ENCODE measurements at regions not wholly inside any gene's neighbourhood (a gene's known extent, or its start where the extent isn't known, plus 50 kb on each side); places are given as distances from the start of the nearest gene placed in this dataset.

DNA sequence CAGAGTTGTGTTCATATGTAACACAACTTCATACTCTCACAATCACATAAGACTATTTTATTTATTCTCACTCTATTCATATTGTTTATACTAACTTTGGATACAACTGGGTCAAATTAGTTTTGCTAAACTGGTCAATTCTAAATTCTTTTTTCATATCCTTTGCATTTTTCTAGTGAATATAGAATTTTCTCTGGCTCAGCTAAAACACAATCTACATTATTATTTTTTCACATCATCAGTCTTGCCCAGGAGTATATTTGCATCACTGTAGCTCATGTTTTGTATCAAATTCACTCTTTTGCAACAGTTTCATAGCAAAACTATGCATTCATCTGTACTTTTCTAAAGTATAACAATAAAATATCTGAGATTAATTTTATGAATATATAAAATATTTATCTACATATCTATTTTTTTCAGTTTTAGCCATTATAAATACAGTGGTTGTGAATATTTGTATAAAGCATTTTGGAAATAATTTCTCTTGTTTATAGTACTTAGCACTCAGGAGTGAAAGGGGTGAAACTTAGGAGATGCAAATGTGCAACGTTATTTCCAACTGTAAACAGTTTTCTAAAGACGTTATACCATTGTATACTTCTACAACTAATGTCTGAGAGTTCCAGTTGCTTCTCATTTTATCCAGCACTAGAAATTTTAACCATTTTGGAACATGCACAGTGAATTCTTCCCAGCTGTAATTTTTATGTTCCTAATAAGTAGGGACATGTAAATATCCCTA, 854.6 kb downstream of the CBLN2 start:
- DNase-seq, result no peak

DNA sequence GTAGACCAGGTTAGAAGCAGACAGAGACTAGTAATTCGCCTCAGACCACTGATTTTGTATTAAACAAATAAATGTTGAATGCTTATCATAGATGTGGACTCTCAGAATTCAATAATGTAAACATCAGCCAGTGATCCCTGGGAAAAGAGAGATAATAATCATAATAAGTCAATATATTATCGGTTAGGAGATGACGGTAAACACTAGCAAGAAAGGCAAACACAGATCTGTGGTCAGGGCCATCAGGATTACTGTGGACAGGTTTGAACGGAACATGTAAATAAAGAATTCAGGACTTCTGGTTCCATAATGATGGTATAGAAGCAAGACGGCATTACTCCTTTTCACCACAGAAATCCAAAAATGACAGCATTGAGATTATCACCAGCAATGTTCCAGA, 861.6 kb downstream of the CBLN2 start:
- DNase-seq, result no peak

DNA sequence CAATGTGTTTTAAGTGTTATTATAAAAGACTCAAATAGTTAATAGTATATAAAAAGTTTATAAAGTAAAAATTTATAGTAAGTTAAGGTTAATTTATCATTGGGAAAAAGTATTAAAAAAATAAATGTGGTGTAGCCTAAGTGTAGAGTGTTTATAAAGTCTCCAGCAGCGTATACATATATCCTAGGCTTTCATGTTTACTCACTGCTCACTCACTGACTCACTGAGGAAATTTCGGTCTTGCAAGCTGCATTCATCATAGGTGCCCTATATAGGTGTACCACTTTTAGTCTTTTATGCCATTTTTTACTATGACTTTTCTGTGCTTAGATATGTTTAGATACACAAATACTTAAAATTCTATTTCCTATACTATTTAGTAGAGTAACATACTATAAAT, 866.0 kb downstream of the CBLN2 start:
- no peak for DNase-seq

DNA sequence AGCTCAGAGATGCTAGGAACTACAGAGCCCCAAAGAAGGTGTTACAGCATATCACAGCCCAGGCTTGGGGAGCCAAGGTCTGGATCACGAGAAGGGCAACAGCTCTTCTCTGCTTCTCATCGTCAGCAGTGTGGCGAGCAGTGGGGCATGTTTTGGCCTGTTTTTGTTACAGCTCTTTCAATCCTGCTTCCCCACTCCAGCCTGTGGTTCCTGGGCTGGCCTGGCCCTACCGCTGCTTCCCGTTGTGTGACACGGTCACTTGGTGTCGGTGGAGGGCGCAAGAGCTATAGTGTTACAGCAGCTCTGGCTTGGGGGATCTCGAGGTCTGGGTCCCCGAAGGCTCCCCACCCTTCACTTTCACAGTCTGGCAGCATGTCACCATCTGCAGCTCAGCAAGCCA, 870.2 kb downstream of the CBLN2 start:
- DNase-seq, result no peak

DNA sequence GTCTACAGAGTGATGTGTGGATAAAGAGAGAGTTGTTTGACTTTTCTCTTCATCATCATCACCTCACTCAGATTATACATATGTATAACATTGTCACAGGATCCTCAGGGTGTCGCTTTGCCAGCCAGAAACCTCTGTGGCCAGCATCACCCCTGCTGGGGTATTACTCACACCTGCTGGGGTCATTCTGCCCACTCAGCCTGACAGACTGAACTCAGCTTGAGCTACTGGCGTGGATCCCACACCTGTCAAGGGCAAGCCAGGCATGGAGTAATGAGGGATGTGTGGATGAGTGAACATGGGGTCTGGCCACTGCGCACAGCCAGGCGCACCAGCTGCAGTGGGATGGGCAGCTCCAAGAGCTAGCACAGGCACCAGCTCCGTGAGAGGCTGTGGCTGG, 870.6 kb downstream of the CBLN2 start:
- no peak for DNase-seq

DNA sequence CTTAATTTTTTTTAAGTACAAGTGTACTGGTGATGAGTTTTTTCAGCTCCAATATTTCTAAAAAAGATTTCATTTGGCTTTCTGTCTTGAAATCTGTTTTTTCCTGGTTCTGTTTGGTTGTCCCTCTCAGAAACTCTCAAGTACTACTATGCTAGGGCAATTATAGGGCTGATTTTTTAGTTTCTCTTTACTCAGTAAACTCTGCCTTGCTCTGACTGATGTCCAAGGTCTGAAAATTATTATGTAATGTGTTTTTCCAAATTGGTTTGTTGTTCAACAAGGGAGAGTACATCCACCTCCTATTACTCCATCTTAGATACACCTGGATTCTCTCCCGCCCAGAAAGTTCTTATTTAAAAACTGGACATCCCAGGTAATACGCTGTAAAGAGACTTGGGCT, 877.7 kb downstream of the CBLN2 start:
- no peak for DNase-seq

DNA sequence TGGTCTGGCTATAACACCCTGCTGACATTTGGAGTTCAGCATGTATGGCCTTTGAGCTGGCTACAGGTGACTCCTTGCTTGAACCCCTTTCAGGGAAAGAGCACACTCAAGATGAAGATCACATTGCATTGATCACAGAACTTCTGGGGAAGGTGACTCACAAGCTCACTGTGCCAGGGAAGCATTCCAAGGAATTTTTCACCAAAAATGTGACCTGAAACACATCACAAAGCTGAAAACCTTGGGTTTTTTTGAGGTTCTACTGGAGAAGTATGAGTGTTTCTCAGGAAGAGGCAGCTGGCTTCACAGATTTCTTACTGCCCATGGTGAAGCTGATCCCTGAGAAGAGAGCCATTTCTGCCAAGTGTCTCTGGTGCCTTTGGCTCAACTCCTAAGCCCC, 879.0 kb downstream of the CBLN2 start:
- DNase-seq, result no peak

DNA sequence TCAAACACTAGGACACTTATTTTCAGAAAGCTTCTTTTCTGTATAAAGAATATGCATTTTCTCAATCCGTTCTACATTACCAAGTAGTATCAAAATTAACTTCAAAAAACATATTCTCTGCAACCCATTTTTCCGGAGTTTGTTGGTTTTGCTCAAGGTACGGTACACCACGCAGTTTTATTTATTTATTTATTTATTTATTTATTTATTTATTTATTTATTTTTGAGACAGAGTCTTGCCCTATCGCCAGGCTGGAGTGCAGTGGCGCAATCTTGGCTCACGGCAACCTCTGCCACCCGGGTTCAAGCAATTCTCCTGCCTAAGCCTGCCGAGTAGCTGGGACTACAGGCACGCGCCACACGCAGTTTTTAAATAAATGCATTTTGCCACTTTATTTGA, 900.3 kb downstream of the CBLN2 start:
- no peak for DNase-seq

DNA sequence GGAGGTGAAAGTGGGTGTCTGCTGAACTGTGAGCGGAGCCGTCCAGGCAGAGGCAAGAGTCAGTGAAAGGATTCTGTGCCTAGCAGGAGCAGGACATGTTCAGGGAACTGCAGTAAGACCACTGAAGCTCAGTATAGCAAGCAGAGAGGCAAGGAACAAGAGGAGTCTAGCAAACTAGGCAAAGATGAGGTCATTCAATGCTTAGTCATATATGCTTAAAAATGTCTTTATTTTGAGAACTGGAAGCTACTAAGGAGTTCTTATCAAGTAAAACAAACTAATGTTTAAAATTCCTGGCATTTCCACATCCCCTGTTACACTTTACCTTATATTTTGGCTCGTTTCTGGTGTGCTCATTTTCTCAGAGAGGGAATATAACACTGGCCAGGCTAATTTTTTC, 913.4 kb downstream of the CBLN2 start:
- DNase-seq, result no peak

DNA sequence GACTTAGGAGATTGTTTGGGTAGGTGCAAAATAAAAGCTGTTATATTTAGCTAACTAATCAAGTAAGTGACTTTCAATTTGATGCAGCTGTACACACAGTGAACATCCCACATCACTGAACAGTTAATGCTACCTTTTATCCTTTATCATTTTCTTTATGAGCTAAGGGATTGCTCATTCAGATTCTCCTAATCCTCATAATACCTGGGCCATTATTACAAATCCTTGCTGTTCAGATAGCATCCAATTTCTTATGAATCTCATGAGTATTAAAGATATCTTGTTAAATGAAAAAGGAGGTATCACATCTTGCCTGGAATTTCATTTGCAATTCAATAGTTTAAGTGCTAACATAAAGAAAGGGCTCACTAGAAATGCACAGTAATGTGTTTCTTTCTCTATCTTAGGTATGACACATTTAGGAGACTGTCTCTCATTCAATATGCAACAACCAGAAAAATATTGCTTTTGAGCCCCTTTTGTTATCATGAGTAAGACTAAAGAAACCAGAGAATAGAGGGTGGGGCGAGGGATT, 918.5 kb downstream of the CBLN2 start:
- DNase-seq, result no peak

DNA sequence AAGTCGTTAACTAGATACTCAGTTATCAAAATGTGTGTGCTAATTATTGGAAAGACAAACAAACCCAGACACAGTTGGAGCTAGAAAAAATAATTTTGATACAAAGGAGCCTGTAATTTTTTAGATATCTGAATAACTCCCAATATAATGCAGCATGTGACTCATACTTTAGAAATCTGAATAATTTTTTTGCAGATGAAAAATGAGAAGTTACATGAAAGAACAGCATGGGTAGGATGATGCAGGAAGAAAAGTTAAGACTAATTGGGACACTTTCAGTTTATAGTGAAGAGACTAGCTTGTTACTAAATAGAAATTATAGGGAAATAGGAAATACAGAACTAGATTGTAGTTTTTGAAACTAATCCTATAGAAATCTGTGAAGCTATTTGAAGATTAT, 945.8 kb downstream of the CBLN2 start:
- DNase-seq, result no peak

DNA sequence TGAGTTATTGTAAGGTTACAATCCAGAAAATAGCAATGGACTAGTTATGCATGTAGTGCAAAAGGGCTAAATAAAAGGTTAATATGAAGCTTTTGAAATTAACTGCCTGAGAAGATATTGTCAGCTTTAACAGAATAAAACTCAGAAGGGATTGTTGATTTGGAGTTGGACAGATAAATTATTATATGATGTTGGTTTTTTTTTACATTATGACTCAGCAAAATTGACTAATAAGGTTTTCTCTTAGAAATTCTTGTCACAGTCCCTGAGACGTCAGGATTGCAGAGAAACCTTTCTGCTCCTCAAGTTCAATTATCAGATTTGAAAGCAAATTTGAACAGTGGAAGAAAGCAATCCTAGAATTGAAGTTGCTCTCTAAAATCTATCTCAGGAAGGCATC, 946.9 kb downstream of the CBLN2 start:
- DNase-seq, result no peak

DNA sequence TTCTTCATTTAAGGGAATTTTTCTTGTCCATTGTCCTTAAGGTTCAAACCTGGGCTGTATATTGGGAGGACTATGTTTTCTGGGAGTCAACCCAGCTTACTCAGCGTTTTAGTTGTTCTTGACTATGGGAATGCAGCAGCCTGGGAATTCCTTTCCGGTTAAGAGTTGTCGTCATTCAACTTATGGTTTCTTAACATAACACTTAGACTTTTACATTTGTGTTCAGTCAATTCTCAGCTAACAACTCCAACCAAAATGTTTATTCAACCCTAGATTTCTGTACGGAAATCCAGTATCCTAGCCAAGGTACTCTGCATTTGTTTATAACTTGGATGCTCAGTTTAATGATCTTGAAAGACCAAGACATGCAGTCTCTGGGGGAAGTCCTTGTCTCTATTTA, 960.9 kb downstream of the CBLN2 start:
- no peak for DNase-seq

DNA sequence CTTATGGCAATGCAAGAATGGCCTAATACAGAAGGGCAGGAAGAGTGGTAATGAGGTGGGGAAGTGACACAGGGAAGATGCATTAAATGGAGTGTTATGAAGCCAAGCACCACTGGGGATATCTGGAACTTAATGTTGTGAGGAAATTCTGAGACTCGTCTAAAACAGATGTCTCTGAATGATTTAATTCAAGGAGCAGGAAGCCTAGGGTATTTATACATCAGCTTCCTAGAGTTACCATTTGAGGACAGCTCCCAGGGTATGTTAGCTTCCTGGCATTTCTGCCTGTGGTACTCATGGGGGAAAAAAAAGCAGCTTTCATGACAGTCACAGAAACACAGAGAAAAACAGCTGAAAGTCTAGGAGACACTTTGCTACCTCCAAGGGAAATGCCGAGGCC, 989.5 kb downstream of the CBLN2 start:
- no peak for DNase-seq

DNA sequence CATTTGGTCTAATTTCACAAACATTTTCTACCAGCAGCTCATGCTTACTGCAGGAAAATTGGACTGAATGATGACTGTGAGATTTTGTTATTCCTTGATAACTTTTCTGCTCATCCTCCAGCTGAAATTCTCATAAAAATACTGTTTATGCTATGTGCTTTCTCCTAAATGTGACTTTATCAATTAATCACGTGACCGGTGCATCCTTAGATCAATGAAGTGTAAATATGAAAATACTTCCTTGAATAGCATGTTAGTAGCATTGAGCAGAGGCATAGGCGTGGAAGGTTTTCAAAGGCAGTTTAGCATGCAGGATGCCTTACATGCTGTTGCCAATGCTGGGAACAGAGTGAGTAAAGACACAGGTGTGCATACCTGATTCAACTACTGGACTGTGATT, 1002.5 kb downstream of the CBLN2 start:
- no peak for DNase-seq

DNA sequence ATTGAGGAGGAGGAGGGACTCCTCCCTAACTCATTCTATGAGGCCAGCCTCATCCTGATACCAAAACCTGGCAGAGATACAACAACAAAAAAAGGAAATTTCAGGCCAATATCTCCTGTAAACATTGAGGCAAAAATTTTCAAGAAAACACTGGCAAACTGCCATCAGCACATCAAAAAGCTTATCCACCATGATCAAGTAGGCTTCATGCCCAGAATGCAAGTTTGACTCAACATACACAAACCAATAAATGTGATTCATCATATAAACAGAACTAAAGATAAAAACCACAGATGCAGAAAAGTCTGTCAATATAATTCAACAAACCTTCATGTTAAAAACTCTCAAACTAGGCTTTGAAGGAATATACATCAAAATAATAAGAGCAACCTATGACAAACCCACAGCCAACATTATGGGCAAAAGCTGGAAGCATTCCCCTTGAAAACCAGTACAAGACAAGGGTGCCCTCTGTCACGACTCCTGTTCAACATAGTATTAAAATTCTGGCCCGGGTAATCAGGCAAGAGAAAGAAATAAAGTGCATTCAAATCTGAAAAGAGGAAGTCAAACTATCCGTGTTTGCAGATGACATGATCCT, 1014.3 kb downstream of the CBLN2 start:
- DNase-seq, result no peak

DNA sequence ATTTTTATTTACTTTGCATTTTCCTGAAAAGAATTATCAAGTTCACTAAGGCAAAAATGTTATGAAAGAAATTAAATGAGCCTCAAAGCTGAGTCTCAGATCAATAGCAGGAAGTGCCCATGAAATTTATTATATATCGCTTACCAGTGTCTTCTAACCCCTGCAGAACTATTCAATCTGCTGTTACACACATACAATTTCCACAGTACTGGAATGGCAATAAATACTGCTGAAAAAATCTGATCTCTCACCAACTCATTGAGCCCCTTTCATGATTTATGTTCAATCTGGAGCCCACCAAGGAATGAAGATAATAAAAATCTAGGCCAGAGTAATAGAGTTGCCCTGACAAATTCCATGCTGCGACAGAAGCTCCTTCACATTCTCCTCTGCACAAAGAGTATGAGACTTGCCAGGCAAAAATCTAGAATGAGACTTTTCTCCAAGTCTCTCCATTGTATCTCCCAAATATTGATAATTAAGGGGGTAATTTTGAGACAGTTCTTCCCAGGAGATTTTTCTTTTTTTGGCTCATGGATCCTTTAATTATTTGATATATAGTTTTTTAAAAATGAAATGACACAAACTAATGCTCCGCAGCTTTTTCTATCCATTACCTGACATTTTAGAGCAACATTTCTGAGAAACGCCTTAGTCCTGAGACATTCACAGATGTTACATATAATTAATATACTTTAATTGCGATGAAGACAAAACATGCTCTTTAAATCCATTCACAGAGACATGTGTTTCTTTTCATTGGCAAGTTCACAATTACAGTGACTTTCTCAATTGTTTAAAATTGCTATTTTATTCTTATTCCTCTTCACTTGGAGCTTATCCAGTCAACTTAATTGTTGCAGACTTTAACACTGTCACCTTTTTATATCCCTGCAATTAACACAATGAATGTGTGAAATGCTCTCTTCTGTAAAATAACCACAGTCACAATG, 1020.4 kb downstream of the CBLN2 start:
- DNase-seq, result no peak

DNA sequence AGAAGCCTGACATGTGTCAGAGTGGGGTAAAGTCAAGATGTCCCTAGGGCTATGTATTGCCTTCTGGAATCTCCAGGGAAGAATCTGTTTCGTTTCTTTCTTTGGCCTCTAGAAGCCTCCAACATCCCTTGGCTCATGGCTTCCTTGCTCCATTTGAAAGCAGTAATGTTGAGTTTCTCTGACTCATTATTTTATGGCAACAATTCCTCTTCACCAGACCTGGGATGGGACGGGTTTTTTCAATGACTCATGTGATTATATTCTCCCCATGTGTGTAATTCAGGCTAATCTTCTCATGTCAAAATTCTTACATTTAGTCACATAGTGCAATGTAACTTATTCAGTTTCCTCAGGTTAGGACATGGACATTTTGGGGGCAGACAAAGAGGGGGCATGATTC, 1038.6 kb downstream of the CBLN2 start:
- no peak for DNase-seq

DNA sequence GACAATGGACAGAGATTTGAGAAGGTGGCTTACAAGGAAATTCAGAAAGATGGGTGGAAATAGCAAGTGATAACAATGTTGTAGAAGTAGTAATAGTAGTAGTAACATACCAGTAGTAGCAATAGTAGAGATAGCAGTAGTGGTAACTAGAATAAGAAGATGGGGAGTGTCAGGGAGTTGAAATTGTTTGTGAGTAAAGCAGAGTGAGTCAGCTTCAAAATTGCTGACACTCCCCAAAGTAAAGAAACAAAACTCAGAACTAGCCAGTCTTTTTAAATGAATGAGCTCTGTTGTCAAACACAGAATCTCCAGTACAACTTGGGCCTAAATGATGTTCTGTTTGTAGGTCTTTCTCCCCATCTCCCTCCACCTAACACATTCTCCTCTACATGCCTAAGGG, 1040.9 kb downstream of the CBLN2 start:
- DNase-seq, result no peak

DNA sequence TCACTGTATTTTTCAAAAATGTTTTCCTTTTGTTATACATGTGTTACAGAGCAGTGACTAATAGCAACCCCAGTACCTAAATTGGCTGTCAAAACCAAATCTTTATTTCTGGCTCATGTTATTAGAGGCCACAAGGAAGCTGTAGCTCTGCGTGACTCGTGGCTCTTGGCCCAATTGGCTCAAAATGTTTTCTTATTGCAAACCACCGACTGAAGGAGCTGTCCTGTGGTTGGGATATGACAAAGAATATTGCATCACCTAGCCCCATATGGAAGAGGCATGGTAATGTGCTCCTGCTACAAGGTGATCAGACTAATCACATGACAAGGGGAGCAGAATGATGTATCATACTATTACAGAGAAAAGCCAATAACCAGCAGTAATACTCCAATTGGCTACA, 1058.5 kb downstream of the CBLN2 start:
- DNase-seq, result no peak

DNA sequence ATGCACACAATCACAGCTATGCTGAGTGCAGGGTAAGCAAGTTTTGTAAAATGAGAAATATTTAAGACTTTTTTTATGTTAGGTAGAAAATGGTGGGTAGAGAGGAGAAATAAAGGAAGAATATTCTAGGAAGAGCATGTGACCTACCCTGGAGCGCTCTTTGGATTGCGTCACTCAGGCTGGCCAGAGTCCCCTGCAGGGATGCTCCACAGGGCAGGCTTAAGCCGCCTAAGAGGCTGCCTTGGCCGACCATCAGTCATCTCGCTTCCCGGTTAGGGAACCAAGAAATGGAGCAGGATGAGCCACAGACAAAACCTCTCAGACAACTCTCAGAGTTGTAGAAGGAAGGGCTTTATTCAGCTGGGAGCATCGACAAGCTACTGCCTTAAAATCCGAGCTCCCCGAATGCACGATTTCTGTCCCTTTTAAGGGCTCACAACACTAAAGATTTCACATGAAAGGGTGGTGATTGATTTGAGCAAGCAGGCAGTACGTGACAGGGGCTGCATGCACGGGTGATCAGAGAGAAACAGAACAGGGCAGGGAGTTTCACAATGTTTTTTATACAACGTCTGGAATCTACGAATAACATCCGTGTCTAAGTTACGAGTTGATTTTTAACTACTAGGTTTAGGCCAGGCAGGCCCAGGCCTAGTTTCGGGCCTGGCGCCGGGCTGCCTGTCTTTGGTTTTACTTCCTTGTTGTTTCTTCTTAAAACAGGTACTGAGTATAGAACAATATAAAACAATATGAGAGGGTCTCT, 1072.0 kb downstream of the CBLN2 start:
- no peak for DNase-seq

DNA sequence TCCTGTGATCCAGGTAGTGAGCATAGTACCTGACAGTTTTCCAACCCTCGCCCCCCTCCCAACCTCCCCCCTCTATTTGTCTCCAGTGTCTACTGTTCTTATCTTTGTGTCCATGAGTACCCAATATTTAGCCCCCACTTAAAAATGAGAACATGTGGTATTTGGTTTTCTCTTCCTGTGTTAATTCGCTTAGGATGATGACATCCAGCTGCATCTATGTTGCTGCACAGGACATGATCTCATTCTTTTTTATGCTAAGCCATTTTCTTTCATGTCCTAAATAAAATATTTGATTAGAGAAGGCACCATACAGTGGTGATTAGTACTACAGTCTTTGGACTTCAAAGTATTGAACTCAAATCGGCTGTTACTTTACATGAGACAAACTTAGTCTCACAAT, 1087.9 kb downstream of the CBLN2 start:
- DNase-seq, result no peak

DNA sequence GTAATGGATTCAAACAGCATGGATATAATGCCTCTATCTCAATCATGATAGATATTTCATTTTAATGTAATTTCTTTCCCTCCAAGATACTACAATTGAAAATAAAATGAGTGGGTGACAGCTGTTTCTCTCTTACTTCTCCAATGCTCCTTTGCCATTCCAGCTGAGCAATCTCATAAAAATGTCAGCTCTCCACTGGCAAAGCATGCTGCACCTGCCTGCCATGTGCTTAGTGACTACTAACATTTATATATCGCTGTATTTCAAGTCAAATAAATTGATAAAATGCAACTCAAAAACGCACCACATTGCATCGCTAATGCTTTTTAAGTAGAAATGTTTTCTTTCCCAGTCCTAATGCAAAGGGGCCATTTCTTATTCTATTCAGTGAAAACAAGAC, 1093.9 kb downstream of the CBLN2 start:
- no peak for DNase-seq

Measured in activated CD4-positive, alpha-beta T cell treated with anti-CD3 and anti-CD28 coated beads for 1 hour (primary cell).